Activated B cell treated with CpG ODN at 0.5 μM for 24 hours (primary cell): ENCODE measurements at regions not wholly inside any gene's neighbourhood (a gene's known extent, or its start where the extent isn't known, plus 50 kb on each side); places are given as distances from the start of the nearest gene placed in this dataset.
"Not testable (repeated sequence)": the region's sequence is repeated elsewhere in the genome, so short reads cannot be mapped to it uniquely, and the experiment has no call there.

Source experiments
- ATAC-seq: fragments of 200-7000 bp; cut with Tn5 transposase; one replicate; pipeline ENCODE4 v1.10.0; 2021; ENCODE audit warnings: low read depth, mild to moderate bottlenecking, moderate library complexity
- CTCF ChIA-PET: fragments of 350-600 bp; sonication (Branson Sonifier 250); formaldehyde crosslinking; loops from one replicate; lab custom pipeline; 2021; ENCODE audit warnings: antibody characterized with exemption; lab: Charles Lee
- POLR2A ChIA-PET: fragments of 350-600 bp; sonication (Branson Sonifier 250); formaldehyde crosslinking; loops from one replicate; lab custom pipeline; 2021; ENCODE audit warnings: antibody characterized with exemption; lab: Charles Lee
- DNase-seq: peaks from one replicate; pipeline ENCODE4 v3.0.0; 2022
- H3K27ac Mint-ChIP-seq: one replicate; pipeline ENCODE4 v1.8.0; 2020; ENCODE audit warnings: mixed read lengths
- H3K27me3 Mint-ChIP-seq: one replicate; pipeline ENCODE4 v1.8.0; 2021; ENCODE audit warnings: mixed read lengths
- H3K36me3 Mint-ChIP-seq: one replicate; pipeline ENCODE4 v1.8.0; 2021; ENCODE audit warnings: low read depth, mixed read lengths
- H3K4me1 Mint-ChIP-seq: one replicate; pipeline ENCODE4 v1.8.0; 2021; ENCODE audit warnings: mixed read lengths
- H3K4me3 Mint-ChIP-seq: one replicate; pipeline ENCODE4 v1.8.0; 2020; ENCODE audit warnings: mild to moderate bottlenecking, mixed read lengths
- H3K9me3 Mint-ChIP-seq: one replicate; pipeline ENCODE4 v1.8.0; 2020; ENCODE audit warnings: mixed read lengths
- intact Hi-C: fragments of 100-400 bp; cut with micrococcal nuclease; formaldehyde crosslinking; loops from one replicate; pipeline ENCODE4 v1.15.1; 2024
- TF ChIP-seq, protein P1 (sequence below): fragments of 200-600 bp; IDR thresholded peaks from one replicate; pipeline ENCODE4 v1.8.0; 2022; ENCODE audit warnings: antibody characterized with exemption, mild to moderate bottlenecking

DNA sequence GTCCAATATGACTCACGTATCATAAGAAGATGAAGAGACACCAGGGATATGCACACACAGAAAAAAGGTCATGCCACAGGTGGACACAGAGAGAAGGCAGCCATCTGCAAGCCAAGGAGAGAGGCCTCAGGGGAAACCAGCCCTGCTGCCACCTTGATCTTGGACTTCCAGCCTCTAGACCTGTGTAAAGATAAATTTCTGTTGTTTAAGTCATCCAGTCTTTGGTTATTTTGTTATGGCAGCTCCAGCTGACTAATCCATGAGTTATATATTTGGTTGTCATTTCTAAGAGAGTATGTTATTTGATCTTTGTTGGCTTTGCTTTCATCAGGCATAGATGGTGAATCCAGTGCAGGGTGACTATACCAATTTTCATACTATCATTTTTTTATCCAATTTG is 130.2 kb upstream of the DAP start:
- ChIA-PET POLR2A (no interaction called here), CTCF (no interaction called here)
- Mint-ChIP-seq H3K4me3 (no peak overlapping the region), H3K4me1 (no peaks in the 10 kb centered on the region), H3K27me3 (peaks cover 2% of the 10 kb centered on the region), H3K27ac (no peak overlapping the region), H3K36me3 (no peaks in the 10 kb centered on the region), H3K9me3 (peaks cover 5% of the 10 kb centered on the region)
- TF ChIP-seq, protein P1, sequence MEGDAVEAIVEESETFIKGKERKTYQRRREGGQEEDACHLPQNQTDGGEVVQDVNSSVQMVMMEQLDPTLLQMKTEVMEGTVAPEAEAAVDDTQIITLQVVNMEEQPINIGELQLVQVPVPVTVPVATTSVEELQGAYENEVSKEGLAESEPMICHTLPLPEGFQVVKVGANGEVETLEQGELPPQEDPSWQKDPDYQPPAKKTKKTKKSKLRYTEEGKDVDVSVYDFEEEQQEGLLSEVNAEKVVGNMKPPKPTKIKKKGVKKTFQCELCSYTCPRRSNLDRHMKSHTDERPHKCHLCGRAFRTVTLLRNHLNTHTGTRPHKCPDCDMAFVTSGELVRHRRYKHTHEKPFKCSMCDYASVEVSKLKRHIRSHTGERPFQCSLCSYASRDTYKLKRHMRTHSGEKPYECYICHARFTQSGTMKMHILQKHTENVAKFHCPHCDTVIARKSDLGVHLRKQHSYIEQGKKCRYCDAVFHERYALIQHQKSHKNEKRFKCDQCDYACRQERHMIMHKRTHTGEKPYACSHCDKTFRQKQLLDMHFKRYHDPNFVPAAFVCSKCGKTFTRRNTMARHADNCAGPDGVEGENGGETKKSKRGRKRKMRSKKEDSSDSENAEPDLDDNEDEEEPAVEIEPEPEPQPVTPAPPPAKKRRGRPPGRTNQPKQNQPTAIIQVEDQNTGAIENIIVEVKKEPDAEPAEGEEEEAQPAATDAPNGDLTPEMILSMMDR: no peak
- intact Hi-C loops: no loop called here
- ATAC-seq (no peak), DNase-seq (no peak)

GRCh38 chr5:10886497-10886896 is 125.5 kb upstream of the DAP start:
- no peak for DNase-seq
- TF ChIP-seq, protein P1: no peak
- H3K4me3 Mint-ChIP-seq: no peak overlapping the region
- ChIA-PET CTCF (no interaction called here), POLR2A (no interaction called here)
- peaks cover 3% of the 10 kb centered on the region for H3K27me3 Mint-ChIP-seq
- H3K27ac Mint-ChIP-seq: no peak overlapping the region
- no peaks in the 10 kb centered on the region for H3K4me1 Mint-ChIP-seq
- no peaks in the 10 kb centered on the region for H3K36me3 Mint-ChIP-seq
- peaks cover 8% of the 10 kb centered on the region for H3K9me3 Mint-ChIP-seq
- no peak for ATAC-seq
- intact Hi-C loops: no loop called here

GRCh38 chr5:10885026-10885425 is 124.0 kb upstream of the DAP start:
- Mint-ChIP-seq H3K9me3 (peaks cover 3% of the 10 kb centered on the region), H3K4me3 (no peak overlapping the region), H3K27me3 (peaks cover 5% of the 10 kb centered on the region), H3K27ac (no peak overlapping the region), H3K36me3 (no peaks in the 10 kb centered on the region), H3K4me1 (no peaks in the 10 kb centered on the region)
- ATAC-seq (no peak), DNase-seq (no peak)
- CTCF ChIA-PET: interaction anchor here (2.0 kb wide), 1 partner anchor 21 kb away, joined by 6 read pairs; no protein-coding TSS in a partner anchor
- intact Hi-C loops: no loop called here
- POLR2A ChIA-PET: no interaction called here
- TF ChIP-seq, protein P1: no peak

- POLR2A ChIA-PET, intact Hi-C loops, H3K36me3 Mint-ChIP-seq, H3K9me3 Mint-ChIP-seq, H3K27ac Mint-ChIP-seq, ATAC-seq, H3K27me3 Mint-ChIP-seq, DNase-seq, H3K4me3 Mint-ChIP-seq, H3K4me1 Mint-ChIP-seq: not testable (repeated sequence)
- CTCF ChIA-PET: interaction anchor here (2.0 kb wide), 1 partner anchor 19 kb away, joined by 6 read pairs; no protein-coding TSS in a partner anchor
These were observed 122.9 kb upstream of the DAP start for GRCh38 chr5:10883945-10884344.

- H3K4me1 Mint-ChIP-seq: peaks cover 2% of the 10 kb centered on the region
- POLR2A ChIA-PET: no interaction called here
- intact Hi-C loops: no loop called here
- H3K27ac Mint-ChIP-seq: no peak overlapping the region
- peaks cover 9% of the 10 kb centered on the region for H3K27me3 Mint-ChIP-seq
- no peaks in the 10 kb centered on the region for H3K36me3 Mint-ChIP-seq
- peaks cover 3% of the 10 kb centered on the region for H3K9me3 Mint-ChIP-seq
- no peak for DNase-seq
- CTCF ChIA-PET: no interaction called here
- no peak overlapping the region for H3K4me3 Mint-ChIP-seq
- ATAC-seq: no peak
- TF ChIP-seq, protein P1: no peak
These were observed 119.9 kb upstream of the DAP start for GRCh38 chr5:10880934-10881333.

DNA sequence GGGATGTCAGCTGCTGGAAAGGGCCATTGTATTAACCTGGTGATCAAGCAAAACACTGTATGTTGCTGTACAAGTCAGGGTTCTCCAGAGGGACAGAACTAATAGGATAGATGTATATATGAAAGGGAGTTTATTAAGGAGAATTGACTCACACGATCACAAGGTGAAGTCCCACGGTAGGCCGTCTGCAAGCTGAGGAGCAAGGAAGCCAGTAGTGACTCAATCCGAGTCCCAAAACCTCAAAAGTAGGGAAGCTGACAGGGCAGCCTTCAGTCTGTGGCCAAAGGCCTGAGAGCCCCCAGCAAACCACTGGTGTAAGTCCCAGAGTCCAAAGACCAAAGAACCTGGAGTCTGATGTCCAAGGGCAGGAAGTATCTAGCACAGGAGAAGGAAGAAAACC is 116.0 kb upstream of the DAP start:
- intact Hi-C loops, H3K4me1 Mint-ChIP-seq, POLR2A ChIA-PET, H3K4me3 Mint-ChIP-seq, DNase-seq, ATAC-seq, H3K27ac Mint-ChIP-seq, H3K27me3 Mint-ChIP-seq, H3K36me3 Mint-ChIP-seq, H3K9me3 Mint-ChIP-seq: not testable (repeated sequence)
- CTCF ChIA-PET: interaction anchor here (1.3 kb wide), 1 partner anchor 8 kb away, joined by 3 read pairs; no protein-coding TSS in a partner anchor
